ENCODE measurements at regions not wholly inside any gene's neighbourhood (a gene's known extent, or its start where the extent isn't known, plus 50 kb on each side); places are given as distances from the start of the nearest gene placed in this dataset.

GRCh38 chr7:106357675-106358074 is 72.9 kb upstream of the NAMPT start:
- TF ChIP-seq ZNF223 (tag by site-specific recombination; IDR thresholded peaks at IDR 0.05): no peak
- no peak for TF ChIP-seq ZNF155 (tag by site-specific recombination; IDR thresholded peaks at IDR 0.05)
- no peak for TF ChIP-seq ZSCAN4 (tag by site-specific recombination; IDR thresholded peaks at IDR 0.05)
- TF ChIP-seq ZBTB7A (tag by site-specific recombination; IDR thresholded peaks at IDR 0.05; ENCODE audit: low read depth): no peak
- no peak for TF ChIP-seq ZNF529 (tag by site-specific recombination; IDR thresholded peaks at IDR 0.05; ENCODE audit: insufficient replicate concordance)
- TF ChIP-seq ZNF654 (tag by site-specific recombination; IDR thresholded peaks at IDR 0.05; ENCODE audit: low read depth): no peak
- TF ChIP-seq ZNF544 (tag by site-specific recombination; IDR thresholded peaks at IDR 0.05): no peak
- TF ChIP-seq KLF16 (tag by site-specific recombination; IDR thresholded peaks at IDR 0.05): no peak
- no peak for TF ChIP-seq ZNF140 (tag by site-specific recombination; IDR thresholded peaks at IDR 0.05)
- no peak for TF ChIP-seq ZNF549 (tag by site-specific recombination; IDR thresholded peaks at IDR 0.05)
- no peak for TF ChIP-seq ZNF404 (tag by site-specific recombination; IDR thresholded peaks at IDR 0.05)
- TF ChIP-seq ZNF23 (tag by site-specific recombination; IDR thresholded peaks at IDR 0.05; ENCODE audit: borderline replicate concordance): no peak
- TF ChIP-seq ZBTB17 (tag by site-specific recombination; IDR thresholded peaks at IDR 0.05): no peak
- no peak for TF ChIP-seq HOXC10 (CRISPR knock-in tag; IDR thresholded peaks at IDR 0.05)
- Histone ChIP-seq H3K4me1 (ENCODE audit: control insufficient read depth, insufficient read depth, low read length) (no peaks in the 10 kb centered on the region), H3K9me3 (ENCODE audit: control insufficient read depth, insufficient read depth, low read depth, low read length) (no peaks in the 10 kb centered on the region), H3K36me3 (ENCODE audit: control insufficient read depth in 2 of 2, insufficient read depth in 1 of 2, low read length in 2 of 2) (no peaks in the 10 kb centered on the region), H3K4me3 (ENCODE audit: low read depth, low read length) (no peak overlapping the region), H3K27ac (ENCODE audit: extremely low read depth, low read depth, low read length) (no peak overlapping the region)
- POLR2A ChIA-PET: no interaction called here
- CTCF ChIA-PET: interaction anchor here (1.4 kb wide), 1 partner anchor 181 kb away, joined by 4 read pairs; no protein-coding TSS in a partner anchor

GRCh38 chr7:106354822-106355221 is 70.0 kb upstream of the NAMPT start:
- H3K27ac ChIP-seq (ENCODE audit: extremely low read depth, low read depth, low read length): no peak overlapping the region
- ChIA-PET CTCF (no interaction called here), POLR2A (no interaction called here)
- no peaks in the 10 kb centered on the region for H3K9me3 ChIP-seq (ENCODE audit: control insufficient read depth, insufficient read depth, low read depth, low read length)
- no peak for TF ChIP-seq ZNF488 (tag by site-specific recombination; IDR thresholded peaks at IDR 0.05)
- TF ChIP-seq ZNF791 (tag by site-specific recombination; IDR thresholded peaks at IDR 0.05): no peak
- no peak for TF ChIP-seq ZNF837 (tag by site-specific recombination; IDR thresholded peaks at IDR 0.05)
- TF ChIP-seq ZNF174 (tag by site-specific recombination; IDR thresholded peaks at IDR 0.05): no peak
- TF ChIP-seq ZNF292 (tag by site-specific recombination; IDR thresholded peaks at IDR 0.05; ENCODE audit: borderline replicate concordance, low read depth): no peak
- no peak for TF ChIP-seq ZNF169 (tag by site-specific recombination; IDR thresholded peaks at IDR 0.05)
- no peak for TF ChIP-seq ZNF223 (tag by site-specific recombination; IDR thresholded peaks at IDR 0.05)
- TF ChIP-seq ZBTB8A (tag by site-specific recombination; IDR thresholded peaks at IDR 0.05): no peak
- TF ChIP-seq KLF17 (tag by site-specific recombination; IDR thresholded peaks at IDR 0.05): no peak
- no peak for TF ChIP-seq PATZ1 (tag by site-specific recombination; IDR thresholded peaks at IDR 0.05)
- no peak for TF ChIP-seq GFI1B (tag by site-specific recombination; IDR thresholded peaks at IDR 0.05)
- TF ChIP-seq ZNF280C (tag by site-specific recombination; IDR thresholded peaks at IDR 0.05): no peak
- no peaks in the 10 kb centered on the region for H3K4me1 ChIP-seq (ENCODE audit: control insufficient read depth, insufficient read depth, low read length)
- no peak overlapping the region for H3K4me3 ChIP-seq (ENCODE audit: low read depth, low read length)
- no peaks in the 10 kb centered on the region for H3K36me3 ChIP-seq (ENCODE audit: control insufficient read depth in 2 of 2, insufficient read depth in 1 of 2, low read length in 2 of 2)
